NCI-H82 treated with DMSO at 0.1 percent for 48 hours (cell line): ENCODE measurements at regions not wholly inside any gene's neighbourhood (a gene's known extent, or its start where the extent isn't known, plus 50 kb on each side); places are given as distances from the start of the nearest gene placed in this dataset.

Source experiments
- DNase-seq: peaks from one replicate; lab custom pipeline; 2025; ENCODE audit not compliant: unreplicated experiment; lab: John Stamatoyannopoulos, UW

GRCh38 chr2:57550912-57551311 lies 495.7 kb upstream of the VRK2 start:
- DNase-seq: no peak

GRCh38 chr2:57552885-57553284 lies 493.7 kb upstream of the VRK2 start:
- DNase-seq: no peak

- DNase-seq: no peak
These were observed 492.3 kb upstream of the VRK2 start for GRCh38 chr2:57554348-57554747.

GRCh38 chr2:57558312-57558711 lies 488.3 kb upstream of the VRK2 start:
- no peak for DNase-seq

DNA sequence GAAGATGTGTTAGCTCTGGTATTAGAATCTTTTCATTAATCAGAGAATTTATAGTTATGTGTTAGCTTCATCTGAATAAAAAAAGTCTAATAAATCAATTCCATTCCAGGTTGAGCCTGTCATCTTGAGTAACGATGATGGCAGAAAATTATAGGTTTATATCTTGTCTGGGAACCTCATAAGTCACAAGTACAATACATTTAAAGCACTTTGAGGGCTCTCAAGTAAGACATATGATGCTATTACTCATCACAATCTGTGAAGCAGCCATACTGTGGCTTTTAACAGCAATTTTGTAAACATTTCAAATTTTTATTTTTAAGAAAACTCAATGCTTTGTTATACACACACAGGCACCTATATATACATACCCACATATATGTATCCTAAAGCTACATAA lies 484.1 kb upstream of the VRK2 start:
- DNase-seq: no peak

GRCh38 chr2:57563015-57563414 lies 483.6 kb upstream of the VRK2 start:
- no peak for DNase-seq

DNA sequence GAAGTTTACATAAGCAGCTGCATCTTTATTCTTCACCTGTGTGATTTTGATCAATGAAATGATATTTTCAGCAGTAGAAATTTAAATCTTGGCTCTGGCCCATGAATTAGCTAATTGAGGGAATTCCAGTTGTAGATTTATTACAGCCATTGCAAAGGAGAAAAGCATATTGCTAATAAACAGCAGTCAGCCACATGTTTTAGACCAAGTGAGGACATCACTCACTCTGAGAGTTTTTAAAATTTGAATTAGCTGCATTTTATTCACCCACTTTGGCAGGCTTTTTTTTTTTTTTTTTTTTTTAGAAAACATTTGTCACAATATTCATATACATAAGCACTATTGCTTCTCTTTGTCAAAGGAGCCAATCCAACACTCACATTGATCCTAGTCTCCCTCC lies 479.4 kb upstream of the VRK2 start:
- no peak for DNase-seq

- no peak for DNase-seq
These were observed 477.2 kb upstream of the VRK2 start for GRCh38 chr2:57569396-57569795.

GRCh38 chr2:57570961-57571360 lies 475.6 kb upstream of the VRK2 start:
- no peak for DNase-seq

DNA sequence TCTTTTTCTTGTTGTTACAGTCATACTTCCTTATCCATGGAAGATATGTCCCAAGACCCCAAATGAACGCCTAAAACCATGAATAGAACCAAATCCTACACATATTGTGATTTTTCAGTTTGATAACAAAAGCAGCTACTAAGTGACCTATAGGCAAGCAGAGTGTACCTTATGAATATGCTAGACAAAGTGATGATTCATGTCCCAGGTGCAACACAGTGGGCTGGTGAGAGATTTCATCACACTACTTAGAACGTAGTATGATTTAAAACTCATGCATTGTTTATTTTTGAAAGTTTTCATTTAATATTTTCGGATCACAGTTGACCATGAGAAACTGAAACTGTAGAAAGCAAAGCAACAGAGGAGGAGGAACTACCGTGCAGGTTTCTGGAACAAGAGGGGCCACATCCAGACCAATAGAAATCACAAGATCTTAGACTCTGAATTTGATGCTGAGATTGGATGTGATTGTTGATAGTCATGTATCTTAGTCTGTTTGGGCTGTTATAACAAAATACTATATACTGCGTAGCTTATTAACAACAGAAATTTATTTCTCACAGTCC lies 470.8 kb upstream of the VRK2 start:
- DNase-seq: no peak

DNA sequence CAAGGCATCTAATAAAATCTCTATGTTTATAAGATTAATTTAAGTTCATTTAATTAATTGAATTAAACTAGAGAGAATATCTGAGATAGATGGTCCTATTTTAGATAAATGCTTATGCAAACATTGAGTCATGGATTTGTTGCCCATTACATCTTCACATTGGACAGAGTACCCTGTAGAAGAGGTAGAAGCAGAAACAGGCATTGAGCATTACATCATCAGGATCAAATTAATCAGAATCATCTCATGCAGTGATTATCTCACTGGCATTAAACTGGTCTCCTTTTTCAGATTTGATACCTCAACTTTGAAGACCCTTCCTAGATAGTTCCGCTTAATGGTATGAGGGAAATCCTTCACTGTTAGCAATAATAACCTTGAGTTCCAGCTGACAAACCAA lies 469.6 kb upstream of the VRK2 start:
- DNase-seq: no peak

DNA sequence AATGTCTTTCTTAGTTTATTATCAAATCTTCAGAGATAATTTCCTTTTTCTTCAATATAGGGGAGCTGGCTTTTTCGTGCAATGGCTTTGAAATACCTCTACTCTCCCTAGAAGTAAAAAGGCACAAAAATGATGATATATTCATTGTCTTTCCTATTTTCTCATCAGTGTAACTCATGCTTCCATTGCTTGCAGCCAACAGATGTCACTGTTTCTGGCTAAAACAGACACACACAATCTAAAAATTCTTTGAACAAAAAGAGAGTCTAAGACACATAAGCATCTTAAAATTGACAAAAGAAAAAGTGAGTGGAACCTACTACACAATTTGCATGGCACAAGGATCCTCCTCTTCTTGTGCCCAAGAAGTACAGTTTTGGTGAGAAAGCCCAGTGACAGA lies 448.7 kb upstream of the VRK2 start:
- DNase-seq: no peak

DNA sequence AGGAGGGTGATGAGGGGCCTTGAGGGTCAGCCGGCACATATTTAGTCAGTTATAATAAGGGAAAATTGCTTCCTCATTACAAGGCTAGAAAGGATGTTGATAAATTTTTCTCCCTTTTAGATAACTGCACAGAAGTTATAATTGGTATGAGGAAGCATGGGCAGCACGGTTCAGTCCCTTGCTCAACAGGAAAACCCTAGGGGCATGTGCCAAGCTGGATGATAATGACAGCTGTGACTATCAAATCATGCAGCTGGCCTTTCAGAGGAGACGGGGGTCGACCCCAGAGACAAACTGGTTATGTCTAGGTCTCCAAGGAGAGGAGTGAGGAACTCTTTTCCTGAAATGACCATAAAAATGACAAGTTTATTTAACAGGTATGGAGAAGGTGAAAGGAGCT lies 448.1 kb upstream of the VRK2 start:
- DNase-seq: no peak

- DNase-seq: no peak
These were observed 443.9 kb upstream of the VRK2 start for GRCh38 chr2:57602733-57603132.

DNA sequence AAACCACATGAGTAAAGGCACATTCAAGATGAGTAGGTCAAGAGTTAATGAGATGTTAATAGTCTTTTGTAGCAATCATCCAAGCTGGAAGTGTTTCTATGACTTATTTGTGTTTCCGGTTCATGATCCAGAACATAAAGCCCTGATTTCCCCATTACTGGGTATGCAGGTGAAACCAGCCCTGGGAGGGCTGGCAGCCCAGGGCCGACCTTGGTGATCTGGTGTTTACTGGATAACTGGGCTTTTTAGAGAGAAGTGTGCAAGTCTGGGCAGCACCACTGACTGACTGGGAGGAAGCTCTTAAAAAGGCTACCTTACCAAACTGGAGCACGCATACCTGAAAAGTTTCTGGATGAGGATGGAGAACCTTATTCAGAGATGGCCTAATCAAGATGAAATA lies 431.6 kb upstream of the VRK2 start:
- no peak for DNase-seq

DNA sequence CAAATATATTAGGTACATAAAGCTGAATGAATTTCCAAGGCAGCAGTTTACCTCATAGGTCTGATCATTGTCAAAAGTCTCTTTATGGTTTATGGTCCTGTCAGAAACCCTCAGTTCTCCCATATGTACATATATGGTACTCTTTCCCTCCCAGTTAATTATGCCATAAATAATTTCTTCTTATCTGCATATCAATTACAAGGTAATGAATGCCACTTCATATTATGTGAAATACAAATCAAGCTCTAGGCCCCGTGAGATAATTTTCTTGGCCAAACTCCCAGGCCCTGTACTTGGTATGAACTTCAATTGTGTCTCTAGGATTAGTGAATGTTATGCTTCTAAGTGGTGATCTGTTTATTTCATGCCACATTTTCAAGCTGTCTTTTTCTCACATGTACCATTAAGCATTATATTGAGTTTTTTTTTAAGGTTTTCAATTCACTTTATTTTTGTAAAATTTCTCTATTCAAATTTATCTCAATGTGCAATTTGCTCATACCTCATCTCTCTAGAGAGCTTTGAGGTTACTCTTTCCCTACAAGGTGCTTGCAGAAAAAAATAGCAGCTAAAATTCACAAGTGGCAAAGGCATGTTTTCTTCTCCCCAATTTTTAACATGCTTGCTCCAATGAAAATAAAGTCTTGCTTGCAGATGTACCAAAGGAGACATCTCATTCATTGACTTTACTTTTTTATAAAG lies 430.6 kb upstream of the VRK2 start:
- no peak for DNase-seq

DNA sequence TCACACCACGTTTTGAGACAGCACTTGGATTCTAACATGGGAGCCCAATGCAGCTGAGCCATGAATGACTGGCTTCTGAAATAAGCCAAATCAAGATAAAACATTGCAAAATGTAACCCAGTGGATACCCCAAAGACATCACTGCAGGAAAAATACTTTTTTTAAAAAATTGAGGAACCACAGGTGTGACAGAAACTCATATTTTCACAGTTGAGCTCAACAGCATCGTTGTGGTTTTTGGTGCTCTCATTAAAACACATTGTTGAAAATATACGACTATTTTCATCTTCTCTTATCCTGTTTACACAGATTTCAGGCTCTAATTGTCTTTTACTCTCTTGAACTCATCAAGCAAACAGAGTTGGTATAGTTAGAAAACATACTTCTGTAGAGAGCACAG lies 429.3 kb upstream of the VRK2 start:
- no peak for DNase-seq

DNA sequence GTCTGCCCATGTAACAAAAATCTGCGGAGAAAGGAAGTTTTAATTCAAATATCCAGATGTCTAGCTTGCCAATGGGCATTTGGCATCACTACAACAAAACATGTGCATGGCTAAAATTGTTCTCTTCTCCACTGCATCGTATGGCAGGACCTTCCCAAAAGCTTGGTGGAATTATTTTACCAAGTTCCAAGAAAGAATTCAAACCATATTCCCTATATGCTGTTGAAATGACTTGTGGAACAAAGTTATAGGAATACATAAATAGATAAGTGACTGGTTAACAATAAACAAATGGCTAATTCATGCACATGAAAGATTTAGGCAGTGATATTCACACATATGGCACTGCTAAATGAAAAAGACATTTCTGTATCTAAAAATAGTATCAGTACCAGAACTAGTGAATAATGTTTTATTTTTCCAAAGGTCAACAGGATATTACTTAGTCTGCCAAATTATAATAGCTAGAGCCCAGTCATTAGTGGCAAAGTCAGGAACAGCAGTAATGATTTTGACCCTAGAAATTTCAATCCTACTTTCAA lies 425.4 kb upstream of the VRK2 start:
- no peak for DNase-seq

DNA sequence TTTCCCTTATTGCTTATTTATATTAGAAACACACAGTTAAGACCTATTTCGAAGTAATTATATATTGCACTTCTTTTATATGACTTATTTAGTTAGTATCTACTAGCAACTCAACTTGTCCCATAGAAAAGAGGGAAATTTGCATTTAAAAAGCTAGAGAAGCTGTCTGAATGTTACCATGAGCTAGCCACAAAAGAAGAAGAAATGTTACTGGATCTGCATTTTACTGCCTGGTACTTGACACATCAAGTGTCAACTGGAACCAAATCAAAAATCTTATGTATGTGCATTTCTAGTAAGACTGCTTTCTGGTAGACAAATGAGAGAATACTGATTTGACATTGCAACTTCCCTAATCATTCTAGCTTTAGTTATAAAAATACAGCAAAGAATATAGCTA lies 424.6 kb upstream of the VRK2 start:
- DNase-seq: no peak

GRCh38 chr2:57656198-57656597 lies 390.4 kb upstream of the VRK2 start:
- DNase-seq: no peak

DNA sequence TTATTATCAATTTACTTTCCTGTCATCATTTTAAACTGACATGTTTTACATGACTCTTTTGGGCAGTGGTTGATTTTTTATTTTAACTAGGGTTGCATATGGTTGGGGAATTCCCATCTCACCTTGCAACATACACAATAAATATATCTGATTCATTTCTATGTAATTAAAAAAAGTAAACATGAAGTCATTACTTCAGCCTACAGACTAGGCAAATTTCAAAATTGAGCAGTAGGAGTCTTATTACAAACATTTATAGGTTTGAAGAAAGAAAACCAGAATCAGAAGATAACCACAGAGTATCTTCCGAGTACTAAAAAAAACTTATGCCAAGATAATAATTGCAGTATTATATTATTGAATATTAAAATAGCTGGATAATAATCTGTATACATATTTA lies 377.0 kb upstream of the VRK2 start:
- DNase-seq: no peak

DNA sequence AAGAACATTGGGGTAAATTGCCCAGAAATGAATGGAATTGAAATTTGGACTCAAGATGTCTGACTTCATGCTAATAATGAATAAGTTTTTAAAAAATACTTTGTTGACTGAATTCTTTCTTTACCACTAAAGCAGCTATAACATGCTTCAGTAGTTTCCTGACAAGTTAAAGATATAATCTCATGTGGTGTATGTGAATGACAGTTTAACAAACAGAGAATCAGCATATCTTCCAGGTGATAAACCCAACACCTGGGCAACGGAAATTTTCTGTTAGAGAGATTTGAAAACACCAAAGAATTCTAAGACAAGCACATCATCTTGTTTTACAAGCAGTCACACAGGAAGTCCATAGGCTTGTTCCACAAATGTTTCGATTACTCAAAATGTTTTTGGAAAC lies 372.6 kb upstream of the VRK2 start:
- no peak for DNase-seq

DNA sequence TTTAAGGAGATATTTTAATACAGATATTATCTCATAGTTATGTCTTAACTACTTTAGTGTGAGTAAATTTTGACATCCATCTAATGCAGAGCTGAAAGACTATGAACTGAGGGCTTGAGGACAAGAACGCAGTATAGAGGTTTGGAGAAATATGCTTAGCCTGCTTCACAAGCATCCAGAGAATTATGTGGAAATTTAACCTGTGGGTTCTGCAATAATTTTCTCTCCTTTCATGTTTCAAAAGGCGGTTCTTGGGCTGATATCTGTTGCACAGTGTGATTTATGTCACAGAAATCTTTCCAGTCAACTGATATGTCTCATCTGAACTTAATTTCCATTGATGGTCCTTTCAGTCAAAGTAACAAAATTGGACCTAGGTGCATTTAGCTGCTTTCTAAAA lies 371.9 kb upstream of the VRK2 start:
- DNase-seq: no peak
